Suprapubic skin (tissue), 4 donors: ENCODE measurements at regions not wholly inside any gene's neighbourhood (a gene's known extent, or its start where the extent isn't known, plus 50 kb on each side); places are given as distances from the start of the nearest gene placed in this dataset.

ENCODE experiments used
- POLR2A ChIP-seq, 2 donors: fragments of 450-650 bp; IDR thresholded peaks; one replicate each; pipeline ENCODE4 v1.6.1; 2017; ENCODE audit warnings: antibody characterized with exemption in 2 of 2, mild to moderate bottlenecking in 2 of 2, moderate library complexity in 2 of 2
- POLR2AphosphoS5 ChIP-seq, 3 donors: sonication (generic); formaldehyde crosslinking; IDR thresholded peaks; one replicate each; pipeline ENCODE4 v1.6.1; 2017; ENCODE audit warnings: antibody characterized with exemption in 3 of 3

- TF ChIP-seq POLR2A (IDR thresholded peaks at IDR 0.05) = no peak
- no peak for TF ChIP-seq POLR2AphosphoS5 (IDR thresholded peaks at IDR 0.05)
Measured at GRCh38 chr9:25117791-25118190, 560.5 kb downstream of the TUSC1 start.
